ENCODE measurements at regions not wholly inside any gene's neighbourhood (a gene's known extent, or its start where the extent isn't known, plus 50 kb on each side); places are given as distances from the start of the nearest gene placed in this dataset.

- no peak overlapping the region for H3K27ac ChIP-seq (ENCODE audit: low read depth)
- no peaks in the 10 kb centered on the region for H3K36me3 ChIP-seq (ENCODE audit: insufficient read depth)
- Mint-ChIP-seq H3K27ac (no peak overlapping the region), H3K4me3 (no peak overlapping the region), H3K4me1 (no peaks in the 10 kb centered on the region), H3K27me3 (ENCODE audit: insufficient read depth, low read depth, poor library complexity) (peaks cover 2% of the 10 kb centered on the region), H3K9me3 (peaks cover 4% of the 10 kb centered on the region), H3K36me3 (ENCODE audit: low read depth) (no peaks in the 10 kb centered on the region; the same call in 2 of the 3 replicates)
- no peaks in the 10 kb centered on the region for H3K79me2 ChIP-seq (replicated peaks; ENCODE audit: insufficient read depth)
- H4K20me1 ChIP-seq (replicated peaks; ENCODE audit: insufficient read depth) = no peaks in the 10 kb centered on the region
- TF ChIP-seq REST (IDR thresholded peaks at IDR 0.05; ENCODE audit: unreplicated experiment) = no peak
- no peak for TF ChIP-seq EZH2phosphoT487 (IDR thresholded peaks at IDR 0.05; ENCODE audit: unreplicated experiment)
- TF ChIP-seq JUNB (IDR thresholded peaks at IDR 0.05; ENCODE audit: unreplicated experiment) = no peak
- no peak for TF ChIP-seq ETS1 (IDR thresholded peaks at IDR 0.05)
- no peak for TF ChIP-seq POLR2AphosphoS5 (IDR thresholded peaks at IDR 0.05; ENCODE audit: low read depth)
- TF ChIP-seq EZH2 (IDR thresholded peaks at IDR 0.05; ENCODE audit: low read depth, unreplicated experiment) = no peak
- TF ChIP-seq ZNF462 (CRISPR knock-in tag; IDR thresholded peaks at IDR 0.05) = no peak
- TF ChIP-seq ZNF114 (CRISPR knock-in tag; IDR thresholded peaks at IDR 0.05) = no peak
- TF ChIP-seq NANOG (IDR thresholded peaks at IDR 0.05; ENCODE audit: borderline replicate concordance) = no peak
- TF ChIP-seq CREB1 (CRISPR knock-in tag; IDR thresholded peaks at IDR 0.05; ENCODE audit: low read depth) = no peak
- no peak for TF ChIP-seq ZNF331 (CRISPR knock-in tag; IDR thresholded peaks at IDR 0.05; ENCODE audit: low read depth)
- TF ChIP-seq CTCF (conservative IDR thresholded peaks at IDR 0.05; ENCODE audit: low read depth in 2 of 2) = no peak
- TF ChIP-seq STAT1 (IDR thresholded peaks at IDR 0.05; ENCODE audit: unreplicated experiment) = no peak
- ATAC-seq (no peak), DNase-seq (ENCODE audit: low spot score) (no peak)
- no peaks in the 10 kb centered on the region for H3K4me1 ChIP-seq (ENCODE audit: insufficient read depth)
- no peaks in the 10 kb centered on the region for H3F3A ChIP-seq (replicated peaks; ENCODE audit: low read depth)
- no peak overlapping the region for H3K4me3 ChIP-seq
- H2AFZ ChIP-seq = no peak overlapping the region
- H3K4me2 ChIP-seq = no peak overlapping the region
- H3K27me3 ChIP-seq (ENCODE audit: insufficient read depth) = no peaks in the 10 kb centered on the region
- H3K9me2 ChIP-seq (ENCODE audit: insufficient read depth) = 0 out of 2 replicates have a peak, but pooled peaks cover 3% of the 10 kb centered on the region
Observed at GRCh38 chr4:28842271-28842670, 1877.9 kb upstream of the PCDH7 start.
